Caco-2 (cell line): ENCODE measurements at regions not wholly inside any gene's neighbourhood (a gene's known extent, or its start where the extent isn't known, plus 50 kb on each side); places are given as distances from the start of the nearest gene placed in this dataset.

Experiments used
- BruUV-seq: library from RNA; stranded (reverse); fragments of 400-500 nt; replicated peaks from 2 replicates; lab custom pipeline; 2021; lab: Mats Ljungman, UMichigan
- CTCF ChIA-PET: fragments of 300-600 bp; sonication (Branson Sonifier 250); formaldehyde crosslinking; loops from one replicate; lab custom pipeline; 2022; ENCODE audit warnings: antibody characterized with exemption; lab: Charles Lee
- POLR2A ChIA-PET: fragments of 300-600 bp; sonication (Branson Sonifier 250); formaldehyde crosslinking; loops from one replicate; lab custom pipeline; 2022; ENCODE audit warnings: antibody characterized with exemption; lab: Charles Lee
- DNase-seq, 2 experiments: peaks; one replicate each; pipeline versions ENCODE4 v3.0.0 to v3.0.0-alpha.2; 2020 to 2022
- H3K27me3 ChIP-seq: replicated peaks from 2 replicates; pipeline ENCODE4 v1.6.0; 2011; ENCODE audit warnings: low read length; ENCODE audit not compliant: control insufficient read depth, insufficient read depth
- H3K36me3 ChIP-seq: 2 replicates; pipeline ENCODE4 v1.5.1; 2011; ENCODE audit warnings: low read length; ENCODE audit not compliant: control insufficient read depth, insufficient read depth
- H3K4me1 ChIP-seq: fragments of 250-450 bp; sonication (Bioruptor Pico); 2 replicates; pipeline ENCODE4 v1.5.1; 2020; ENCODE audit warnings: mild to moderate bottlenecking
- H3K4me3 ChIP-seq: 2 replicates; pipeline ENCODE4 v1.5.1; 2011; ENCODE audit warnings: low read depth, mild to moderate bottlenecking, control low read depth, low read length
- H3K9me3 ChIP-seq: fragments of 250-450 bp; sonication (Bioruptor Pico); 2 replicates; pipeline ENCODE4 v1.5.1; 2020; ENCODE audit warnings: mild to moderate bottlenecking, moderate library complexity
- H3K27ac Mint-ChIP-seq: one replicate; pipeline ENCODE4 v1.8.0; 2022; ENCODE audit warnings: mixed read lengths; ENCODE audit not compliant: unreplicated experiment
- H3K27me3 Mint-ChIP-seq: one replicate; pipeline ENCODE4 v1.8.0; 2022; ENCODE audit warnings: mixed read lengths; ENCODE audit not compliant: insufficient read depth, unreplicated experiment
- H3K36me3 Mint-ChIP-seq: one replicate; pipeline ENCODE4 v1.8.0; 2022; ENCODE audit warnings: mild to moderate bottlenecking, mixed read lengths; ENCODE audit not compliant: insufficient read depth, unreplicated experiment
- H3K4me1 Mint-ChIP-seq: one replicate; pipeline ENCODE4 v1.8.0; 2022; ENCODE audit warnings: low read depth, mixed read lengths; ENCODE audit not compliant: unreplicated experiment
- H3K4me3 Mint-ChIP-seq: one replicate; pipeline ENCODE4 v1.8.0; 2022; ENCODE audit warnings: mild to moderate bottlenecking, moderate library complexity, mixed read lengths; ENCODE audit not compliant: unreplicated experiment
- H3K9me3 Mint-ChIP-seq: one replicate; pipeline ENCODE4 v1.8.0; 2022; ENCODE audit warnings: mixed read lengths; ENCODE audit not compliant: unreplicated experiment
- intact Hi-C: fragments of 100-400 bp; cut with micrococcal nuclease; formaldehyde crosslinking; loops from one replicate; pipeline ENCODE4 v1.10.0; 2022; ENCODE audit not compliant: unreplicated experiment
- TF ChIP-seq, protein P1 (sequence below), 2 experiments: fragments of 200-600 bp in 1 of 2; IDR thresholded peaks; 1 replicate in 1 of 2; 2 replicates in 1 of 2; pipeline versions ENCODE4 v1.5.1 to v1.8.0; 2011 to 2022; ENCODE audit warnings: antibody characterized with exemption in 1 of 2, control low read depth in 1 of 2, inconsistent platforms in 1 of 2, low read depth in 1 of 2, low read length in 1 of 2, mild to moderate bottlenecking in 1 of 2, moderate library complexity in 1 of 2; ENCODE audit not compliant: insufficient read depth in 1 of 2, severe bottlenecking in 1 of 2, unreplicated experiment in 1 of 2

DNA sequence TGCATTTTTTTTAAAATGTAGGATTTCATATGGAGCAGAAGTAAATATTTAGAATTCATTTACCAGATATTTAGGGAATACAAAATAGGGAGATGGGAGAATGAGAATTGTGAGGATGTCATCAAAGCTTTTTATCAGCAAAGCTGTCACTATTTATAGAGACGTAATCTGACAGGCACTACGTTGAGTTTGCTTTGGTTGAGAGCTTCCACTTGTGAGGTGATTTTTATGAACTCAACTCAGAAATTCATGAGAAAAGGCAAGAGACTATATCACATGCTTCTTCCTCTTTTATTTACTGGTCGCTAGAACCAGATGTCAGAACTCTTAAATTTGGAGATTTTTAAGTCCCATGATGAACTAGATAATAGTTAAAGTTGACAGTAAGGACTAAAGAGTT lies 211.2 kb downstream of the GBA3 start:
- no peaks in the 10 kb centered on the region for H3K9me3 ChIP-seq
- H3K27ac Mint-ChIP-seq, result no peak overlapping the region
- ChIA-PET CTCF (no interaction called here), POLR2A (no interaction called here)
- H3K27me3 ChIP-seq, result no peaks in the 10 kb centered on the region
- no peaks in the 10 kb centered on the region for H3K27me3 Mint-ChIP-seq
- H3K4me3 ChIP-seq, result no peak overlapping the region
- H3K36me3 Mint-ChIP-seq, result no peaks in the 10 kb centered on the region
- H3K36me3 ChIP-seq, result no peaks in the 10 kb centered on the region
- TF ChIP-seq, protein P1, sequence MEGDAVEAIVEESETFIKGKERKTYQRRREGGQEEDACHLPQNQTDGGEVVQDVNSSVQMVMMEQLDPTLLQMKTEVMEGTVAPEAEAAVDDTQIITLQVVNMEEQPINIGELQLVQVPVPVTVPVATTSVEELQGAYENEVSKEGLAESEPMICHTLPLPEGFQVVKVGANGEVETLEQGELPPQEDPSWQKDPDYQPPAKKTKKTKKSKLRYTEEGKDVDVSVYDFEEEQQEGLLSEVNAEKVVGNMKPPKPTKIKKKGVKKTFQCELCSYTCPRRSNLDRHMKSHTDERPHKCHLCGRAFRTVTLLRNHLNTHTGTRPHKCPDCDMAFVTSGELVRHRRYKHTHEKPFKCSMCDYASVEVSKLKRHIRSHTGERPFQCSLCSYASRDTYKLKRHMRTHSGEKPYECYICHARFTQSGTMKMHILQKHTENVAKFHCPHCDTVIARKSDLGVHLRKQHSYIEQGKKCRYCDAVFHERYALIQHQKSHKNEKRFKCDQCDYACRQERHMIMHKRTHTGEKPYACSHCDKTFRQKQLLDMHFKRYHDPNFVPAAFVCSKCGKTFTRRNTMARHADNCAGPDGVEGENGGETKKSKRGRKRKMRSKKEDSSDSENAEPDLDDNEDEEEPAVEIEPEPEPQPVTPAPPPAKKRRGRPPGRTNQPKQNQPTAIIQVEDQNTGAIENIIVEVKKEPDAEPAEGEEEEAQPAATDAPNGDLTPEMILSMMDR (IDR thresholded peaks at IDR 0.05; ENCODE audit: insufficient read depth in 1 of 2, low read depth in 1 of 2, low read length in 1 of 2, severe bottlenecking in 1 of 2, unreplicated experiment in 1 of 2), result no peak
- H3K4me3 Mint-ChIP-seq, result no peak overlapping the region
- intact Hi-C loops, result no loop called here
- no TSS peak for BruUV-seq
- no peaks in the 10 kb centered on the region for H3K9me3 Mint-ChIP-seq
- no peaks in the 10 kb centered on the region for H3K4me1 Mint-ChIP-seq
- no peak for DNase-seq
- H3K4me1 ChIP-seq, result no peaks in the 10 kb centered on the region

DNA sequence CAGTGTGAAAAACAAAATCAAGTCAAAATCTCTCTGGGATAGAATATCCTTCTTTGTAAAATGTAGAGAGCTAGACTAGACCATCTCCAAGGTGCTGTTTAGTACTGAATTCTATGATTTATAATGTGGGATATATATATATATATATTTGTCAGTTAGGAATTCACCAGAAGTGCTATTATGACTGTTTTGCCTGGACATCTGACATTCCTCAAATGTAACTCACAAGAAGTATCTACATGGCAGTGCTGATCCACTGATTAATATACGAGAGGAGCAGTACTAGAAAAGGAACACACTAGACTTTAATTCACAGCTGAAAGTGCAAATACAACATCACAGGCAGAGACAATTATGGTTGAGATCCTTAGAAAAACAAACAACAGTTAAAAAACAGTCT lies 208.9 kb downstream of the GBA3 start:
- ChIA-PET CTCF (no interaction called here), POLR2A (no interaction called here)
- no peaks in the 10 kb centered on the region for H3K9me3 Mint-ChIP-seq
- no peaks in the 10 kb centered on the region for H3K9me3 ChIP-seq
- no TSS peak for BruUV-seq
- H3K4me1 ChIP-seq, result no peaks in the 10 kb centered on the region
- no peak overlapping the region for H3K4me3 ChIP-seq
- no peaks in the 10 kb centered on the region for H3K27me3 ChIP-seq
- H3K27ac Mint-ChIP-seq, result no peak overlapping the region
- H3K27me3 Mint-ChIP-seq, result no peaks in the 10 kb centered on the region
- intact Hi-C loops, result no loop called here
- H3K4me1 Mint-ChIP-seq, result peaks cover 6% of the 10 kb centered on the region
- no peak overlapping the region for H3K4me3 Mint-ChIP-seq
- no peaks in the 10 kb centered on the region for H3K36me3 Mint-ChIP-seq
- no peaks in the 10 kb centered on the region for H3K36me3 ChIP-seq
- TF ChIP-seq, protein P1 (IDR thresholded peaks at IDR 0.05; ENCODE audit: insufficient read depth in 1 of 2, low read depth in 1 of 2, low read length in 1 of 2, severe bottlenecking in 1 of 2, unreplicated experiment in 1 of 2), result no peak
- DNase-seq, result no peak

GRCh38 chr4:22900876-22901275 lies 208.1 kb downstream of the GBA3 start:
- Mint-ChIP-seq H3K4me3 (no peak overlapping the region), H3K9me3 (no peaks in the 10 kb centered on the region), H3K27ac (no peak overlapping the region), H3K36me3 (no peaks in the 10 kb centered on the region), H3K27me3 (no peaks in the 10 kb centered on the region), H3K4me1 (peaks cover 6% of the 10 kb centered on the region)
- no TSS peak for BruUV-seq
- Histone ChIP-seq H3K4me1 (no peaks in the 10 kb centered on the region), H3K9me3 (no peaks in the 10 kb centered on the region), H3K4me3 (no peak overlapping the region), H3K36me3 (no peaks in the 10 kb centered on the region), H3K27me3 (no peaks in the 10 kb centered on the region)
- TF ChIP-seq, protein P1 (IDR thresholded peaks at IDR 0.05; ENCODE audit: insufficient read depth in 1 of 2, low read depth in 1 of 2, low read length in 1 of 2, severe bottlenecking in 1 of 2, unreplicated experiment in 1 of 2), result no peak
- intact Hi-C loops, result no loop called here
- DNase-seq, result no peak
- ChIA-PET CTCF (no interaction called here), POLR2A (no interaction called here)
